ENCODE measurements at regions not wholly inside any gene's neighbourhood (a gene's known extent, or its start where the extent isn't known, plus 50 kb on each side); places are given as distances from the start of the nearest gene placed in this dataset.

DNA sequence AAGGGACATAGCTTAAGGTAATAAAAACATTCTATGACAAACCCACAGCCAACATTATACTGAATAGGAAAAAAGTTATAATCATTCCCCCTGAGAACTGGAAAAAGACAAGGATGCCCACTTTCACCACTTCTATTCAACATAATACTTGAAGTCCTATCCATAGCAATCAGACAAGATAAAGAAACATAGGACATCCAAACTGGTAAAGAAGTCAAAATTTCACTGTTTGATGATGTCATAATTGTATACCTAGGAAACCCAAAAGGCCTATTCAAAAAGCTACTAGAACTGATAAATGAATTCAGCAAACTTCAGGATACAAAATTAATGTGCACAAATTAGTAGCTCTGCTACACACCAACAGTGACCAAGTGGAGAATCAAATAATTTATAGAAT, 1590.0 kb upstream of the PCDH20 start:
- TF ChIP-seq, protein P1, sequence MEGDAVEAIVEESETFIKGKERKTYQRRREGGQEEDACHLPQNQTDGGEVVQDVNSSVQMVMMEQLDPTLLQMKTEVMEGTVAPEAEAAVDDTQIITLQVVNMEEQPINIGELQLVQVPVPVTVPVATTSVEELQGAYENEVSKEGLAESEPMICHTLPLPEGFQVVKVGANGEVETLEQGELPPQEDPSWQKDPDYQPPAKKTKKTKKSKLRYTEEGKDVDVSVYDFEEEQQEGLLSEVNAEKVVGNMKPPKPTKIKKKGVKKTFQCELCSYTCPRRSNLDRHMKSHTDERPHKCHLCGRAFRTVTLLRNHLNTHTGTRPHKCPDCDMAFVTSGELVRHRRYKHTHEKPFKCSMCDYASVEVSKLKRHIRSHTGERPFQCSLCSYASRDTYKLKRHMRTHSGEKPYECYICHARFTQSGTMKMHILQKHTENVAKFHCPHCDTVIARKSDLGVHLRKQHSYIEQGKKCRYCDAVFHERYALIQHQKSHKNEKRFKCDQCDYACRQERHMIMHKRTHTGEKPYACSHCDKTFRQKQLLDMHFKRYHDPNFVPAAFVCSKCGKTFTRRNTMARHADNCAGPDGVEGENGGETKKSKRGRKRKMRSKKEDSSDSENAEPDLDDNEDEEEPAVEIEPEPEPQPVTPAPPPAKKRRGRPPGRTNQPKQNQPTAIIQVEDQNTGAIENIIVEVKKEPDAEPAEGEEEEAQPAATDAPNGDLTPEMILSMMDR (IDR thresholded peaks at IDR 0.05; ENCODE audit: poor library complexity), result no peak
- no peak for TF ChIP-seq EZH2 (IDR thresholded peaks at IDR 0.05; ENCODE audit: borderline replicate concordance)
- no peak for TF ChIP-seq EZH2phosphoT487 (IDR thresholded peaks at IDR 0.05; ENCODE audit: low read depth, severe bottlenecking, unreplicated experiment)

All from hepatocyte (in vitro differentiated cells).